ENCODE measurements at regions not wholly inside any gene's neighbourhood (a gene's known extent, or its start where the extent isn't known, plus 50 kb on each side); places are given as distances from the start of the nearest gene placed in this dataset.
"Not testable (repeated sequence)": the region's sequence is repeated elsewhere in the genome, so short reads cannot be mapped to it uniquely, and the experiment has no call there.

- no peak for DNase-seq (ENCODE audit: low spot score)
- in situ Hi-C loops (cut with MboI; ENCODE audit: low sequenced_read_pairs, unreplicated experiment): no loop called here
- TF ChIP-seq, protein P1, sequence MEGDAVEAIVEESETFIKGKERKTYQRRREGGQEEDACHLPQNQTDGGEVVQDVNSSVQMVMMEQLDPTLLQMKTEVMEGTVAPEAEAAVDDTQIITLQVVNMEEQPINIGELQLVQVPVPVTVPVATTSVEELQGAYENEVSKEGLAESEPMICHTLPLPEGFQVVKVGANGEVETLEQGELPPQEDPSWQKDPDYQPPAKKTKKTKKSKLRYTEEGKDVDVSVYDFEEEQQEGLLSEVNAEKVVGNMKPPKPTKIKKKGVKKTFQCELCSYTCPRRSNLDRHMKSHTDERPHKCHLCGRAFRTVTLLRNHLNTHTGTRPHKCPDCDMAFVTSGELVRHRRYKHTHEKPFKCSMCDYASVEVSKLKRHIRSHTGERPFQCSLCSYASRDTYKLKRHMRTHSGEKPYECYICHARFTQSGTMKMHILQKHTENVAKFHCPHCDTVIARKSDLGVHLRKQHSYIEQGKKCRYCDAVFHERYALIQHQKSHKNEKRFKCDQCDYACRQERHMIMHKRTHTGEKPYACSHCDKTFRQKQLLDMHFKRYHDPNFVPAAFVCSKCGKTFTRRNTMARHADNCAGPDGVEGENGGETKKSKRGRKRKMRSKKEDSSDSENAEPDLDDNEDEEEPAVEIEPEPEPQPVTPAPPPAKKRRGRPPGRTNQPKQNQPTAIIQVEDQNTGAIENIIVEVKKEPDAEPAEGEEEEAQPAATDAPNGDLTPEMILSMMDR (IDR thresholded peaks at IDR 0.05; ENCODE audit: borderline replicate concordance, control extremely low read depth, extremely low read depth, insufficient read depth, missing control alignments): no peak
Measured at GRCh38 chr12:125552295-125552694, 487.1 kb downstream of the AACS start.

DNA sequence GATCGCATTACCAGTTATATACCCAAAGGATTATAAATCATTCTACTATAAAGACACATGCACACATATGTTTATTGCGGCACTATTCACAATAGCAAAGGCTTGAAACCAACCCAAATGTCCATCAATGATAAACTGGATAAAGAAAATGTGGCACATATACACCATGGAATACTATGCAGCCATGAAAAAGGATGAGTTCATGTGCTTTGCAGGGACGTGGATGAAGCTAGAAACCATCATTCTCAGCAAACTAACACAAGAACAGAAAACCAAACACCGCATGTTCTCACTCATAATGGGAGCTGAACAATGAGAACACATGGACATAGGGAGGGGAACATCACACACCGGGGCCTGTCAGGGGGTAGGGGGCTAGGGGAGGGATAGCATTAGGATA is 495.8 kb downstream of the AACS start:
- in situ Hi-C loops (cut with MboI; ENCODE audit: low sequenced_read_pairs, unreplicated experiment); DNase-seq (ENCODE audit: low spot score): not testable (repeated sequence)

- no peak for DNase-seq (ENCODE audit: low spot score)
- TF ChIP-seq, protein P1 (IDR thresholded peaks at IDR 0.05; ENCODE audit: borderline replicate concordance, control extremely low read depth, extremely low read depth, insufficient read depth, missing control alignments): no peak
- in situ Hi-C loops (cut with MboI; ENCODE audit: low sequenced_read_pairs, unreplicated experiment): no loop called here
Measured at GRCh38 chr12:125564753-125565152, 499.5 kb downstream of the AACS start.

- TF ChIP-seq, protein P1 (IDR thresholded peaks at IDR 0.05; ENCODE audit: borderline replicate concordance, control extremely low read depth, extremely low read depth, insufficient read depth, missing control alignments): no peak
- in situ Hi-C loops (cut with MboI; ENCODE audit: low sequenced_read_pairs, unreplicated experiment): no loop called here
- no peak for DNase-seq (ENCODE audit: low spot score)
Measured at GRCh38 chr12:125567581-125567980, 502.3 kb downstream of the AACS start.

GRCh38 chr12:125568306-125568705 is 503.1 kb downstream of the AACS start:
- TF ChIP-seq, protein P1 (IDR thresholded peaks at IDR 0.05; ENCODE audit: borderline replicate concordance, control extremely low read depth, extremely low read depth, insufficient read depth, missing control alignments): no peak
- in situ Hi-C loops (cut with MboI; ENCODE audit: low sequenced_read_pairs, unreplicated experiment): no loop called here
- no peak for DNase-seq (ENCODE audit: low spot score)

GRCh38 chr12:125573271-125573670 is 508.0 kb downstream of the AACS start:
- no peak for DNase-seq (ENCODE audit: low spot score)
- in situ Hi-C loops (cut with MboI; ENCODE audit: low sequenced_read_pairs, unreplicated experiment): no loop called here
- TF ChIP-seq, protein P1 (IDR thresholded peaks at IDR 0.05; ENCODE audit: borderline replicate concordance, control extremely low read depth, extremely low read depth, insufficient read depth, missing control alignments): no peak

DNA sequence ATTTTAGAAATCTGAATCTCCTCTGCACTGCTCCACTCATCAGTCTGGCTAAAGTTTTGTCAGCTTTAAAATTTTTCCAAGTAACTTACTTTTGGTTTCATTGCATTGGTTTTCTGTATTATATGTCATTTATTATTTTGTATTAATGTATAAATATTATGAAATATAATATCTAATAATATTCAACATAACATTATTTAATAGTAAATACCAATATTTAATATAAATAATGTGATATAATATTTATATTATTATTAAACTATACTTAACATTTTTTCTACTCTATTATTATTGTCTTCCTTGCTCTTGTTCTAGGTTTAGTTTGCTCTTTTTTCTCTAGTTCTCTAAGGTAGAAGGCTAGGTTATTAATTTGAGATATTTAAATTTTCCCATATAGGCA is 512.1 kb downstream of the AACS start:
- in situ Hi-C loops (cut with MboI; ENCODE audit: low sequenced_read_pairs, unreplicated experiment): no loop called here
- no peak for DNase-seq (ENCODE audit: low spot score)
- TF ChIP-seq, protein P1 (IDR thresholded peaks at IDR 0.05; ENCODE audit: borderline replicate concordance, control extremely low read depth, extremely low read depth, insufficient read depth, missing control alignments): no peak

Measured in GM13976 (cell line).